ENCODE measurements at regions not wholly inside any gene's neighbourhood (a gene's known extent, or its start where the extent isn't known, plus 50 kb on each side); places are given as distances from the start of the nearest gene placed in this dataset.

- no peak overlapping the region for H3K27ac ChIP-seq (ENCODE audit: insufficient read length, low read depth, low read length)
- no peaks in the 10 kb centered on the region for H4K20me1 ChIP-seq (ENCODE audit: control insufficient read depth, insufficient read depth, insufficient read length)
- no peak overlapping the region for H2AK5ac ChIP-seq (ENCODE audit: insufficient read length, low read length)
- no peak overlapping the region for H2BK12ac ChIP-seq (ENCODE audit: insufficient read length, low read depth, low read length)
- H4K91ac ChIP-seq (ENCODE audit: insufficient read length, low read depth, low read length): no peak overlapping the region
- WGBS (ENCODE audit: extremely low coverage, insufficient read length, low lambda C conversion rate): no CpG with 5 or more reads among the region's 3 CpGs
- Mint-ChIP-seq H3K4me1 (peaks cover 16 to 19% of the 10 kb centered on the region in 2 experiments), H3K36me3 (ENCODE audit: insufficient read depth in 1 of 3, low read depth in 3 of 3) (peaks cover 1 to 3% (median 3%) of the 10 kb centered on the region in 3 experiments; a peak in 3 of 7 replicates), H3K27ac (no peak overlapping the region; a peak in 1 of 7 replicates), H3K4me3 (no peak overlapping the region), H3K27me3 (ENCODE audit: low read depth) (no peaks in the 10 kb centered on the region), H3K9me3 (peaks cover 55 to 72% of the 10 kb centered on the region in 2 experiments)
- H3K56ac ChIP-seq (ENCODE audit: insufficient read length, low read depth, low read length): no peak overlapping the region
- no peak overlapping the region for H2BK5ac ChIP-seq (ENCODE audit: insufficient read length, low read length)
- H3K18ac ChIP-seq (ENCODE audit: insufficient read length, low read depth, low read length): no peak overlapping the region
- no peak overlapping the region for H2AFZ ChIP-seq (ENCODE audit: low read length)
- H3K14ac ChIP-seq (ENCODE audit: insufficient read depth, low read length): no peak overlapping the region
- H3K4ac ChIP-seq (ENCODE audit: low read depth, low read length): no peak overlapping the region
- H2BK15ac ChIP-seq (ENCODE audit: low read depth, low read length): no peak overlapping the region
- no peaks in the 10 kb centered on the region for H3K79me1 ChIP-seq (ENCODE audit: insufficient read depth, low read depth, low read length, poor library complexity, severe bottlenecking)
- no peak overlapping the region for H3T11ph ChIP-seq (ENCODE audit: low read length)
- no peaks in the 10 kb centered on the region for H3K27me3 ChIP-seq (ENCODE audit: insufficient read depth, low read length)
- H3K4me2 ChIP-seq (ENCODE audit: insufficient read depth, insufficient read length, low read length): no peak overlapping the region
- no peak overlapping the region for H2BK120ac ChIP-seq (ENCODE audit: low read depth, low read length, poor library complexity, severe bottlenecking)
- no peaks in the 10 kb centered on the region for H3K23me2 ChIP-seq (ENCODE audit: insufficient read length, low read depth, low read length, poor library complexity, severe bottlenecking)
- DNase-seq: no peak
- H3K79me2 ChIP-seq (ENCODE audit: insufficient read depth, low read length): no peaks in the 10 kb centered on the region
- H3K9me3 ChIP-seq (ENCODE audit: control insufficient read depth, low read depth, low read length): no peaks in the 10 kb centered on the region
- no peaks in the 10 kb centered on the region; the same call in 1 of the 2 replicates for H3K4me1 ChIP-seq (ENCODE audit: insufficient read depth, low read length)
- TF ChIP-seq, protein P1, sequence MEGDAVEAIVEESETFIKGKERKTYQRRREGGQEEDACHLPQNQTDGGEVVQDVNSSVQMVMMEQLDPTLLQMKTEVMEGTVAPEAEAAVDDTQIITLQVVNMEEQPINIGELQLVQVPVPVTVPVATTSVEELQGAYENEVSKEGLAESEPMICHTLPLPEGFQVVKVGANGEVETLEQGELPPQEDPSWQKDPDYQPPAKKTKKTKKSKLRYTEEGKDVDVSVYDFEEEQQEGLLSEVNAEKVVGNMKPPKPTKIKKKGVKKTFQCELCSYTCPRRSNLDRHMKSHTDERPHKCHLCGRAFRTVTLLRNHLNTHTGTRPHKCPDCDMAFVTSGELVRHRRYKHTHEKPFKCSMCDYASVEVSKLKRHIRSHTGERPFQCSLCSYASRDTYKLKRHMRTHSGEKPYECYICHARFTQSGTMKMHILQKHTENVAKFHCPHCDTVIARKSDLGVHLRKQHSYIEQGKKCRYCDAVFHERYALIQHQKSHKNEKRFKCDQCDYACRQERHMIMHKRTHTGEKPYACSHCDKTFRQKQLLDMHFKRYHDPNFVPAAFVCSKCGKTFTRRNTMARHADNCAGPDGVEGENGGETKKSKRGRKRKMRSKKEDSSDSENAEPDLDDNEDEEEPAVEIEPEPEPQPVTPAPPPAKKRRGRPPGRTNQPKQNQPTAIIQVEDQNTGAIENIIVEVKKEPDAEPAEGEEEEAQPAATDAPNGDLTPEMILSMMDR (conservative IDR thresholded peaks at IDR 0.05): no peak
- H3K23ac ChIP-seq (ENCODE audit: insufficient read length, low read depth, low read length): no peak overlapping the region
- H4K5ac ChIP-seq (ENCODE audit: insufficient read length, low read depth, low read length): no peak overlapping the region
- no peak overlapping the region for H4K8ac ChIP-seq (replicated peaks; ENCODE audit: insufficient read length, low read depth, low read length)
- no peak overlapping the region for H2BK20ac ChIP-seq (ENCODE audit: low read depth, low read length, poor library complexity, severe bottlenecking)
- no peak overlapping the region for H3K9ac ChIP-seq (ENCODE audit: extremely low read depth, insufficient read length, low read length)
These were observed 162.0 kb downstream of the FAM47B start for GRCh38 chrX:35104626-35105025.
